K562 (cell line): ENCODE measurements at regions not wholly inside any gene's neighbourhood (a gene's known extent, or its start where the extent isn't known, plus 50 kb on each side); places are given as distances from the start of the nearest gene placed in this dataset.

Experiments
- CTCF ChIP-seq, 3 experiments: IDR thresholded peaks in 2 of 3; conservative IDR thresholded peaks in 1 of 3; 2 replicates each; pipeline ENCODE4 v1.5.1; 2011 to 2012; ENCODE audit warnings: low read length in 3 of 3, mild to moderate bottlenecking in 3 of 3, control low read depth in 2 of 3, improper control_type of control experiment in 1 of 3, inconsistent platforms in 1 of 3, low read depth in 1 of 3, mixed read lengths in 1 of 3, moderate library complexity in 1 of 3; ENCODE audit not compliant: insufficient read depth in 2 of 3
- FOSL1 ChIP-seq: fragments of 200-800 bp; sonication (Bioruptor generic); conservative IDR thresholded peaks from 2 replicates; pipeline ENCODE4 v1.6.1; 2016; ENCODE audit warnings: missing genetic modification characterization, missing compliant biosample characterization
- FOXA1 ChIP-seq: fragments of 450-650 bp; IDR thresholded peaks from 2 replicates; pipeline ENCODE4 v1.6.1; 2016; ENCODE audit warnings: mild to moderate bottlenecking, borderline replicate concordance
- GABPA ChIP-seq: fragments of 200-800 bp; sonication (Bioruptor generic); conservative IDR thresholded peaks from 2 replicates; pipeline ENCODE4 v1.6.1; 2016; ENCODE audit warnings: low read depth, missing genetic modification characterization, missing compliant biosample characterization
- KLF6 ChIP-seq: fragments of 250-450 bp; sonication (Bioruptor Pico); IDR thresholded peaks from 2 replicates; pipeline ENCODE4 v1.4.0; 2020; ENCODE audit warnings: mild to moderate bottlenecking, moderate library complexity, borderline replicate concordance
- PHF21A ChIP-seq: fragments of 450-650 bp; IDR thresholded peaks from 2 replicates; pipeline ENCODE4 v1.6.1; 2017; ENCODE audit warnings: low read depth, borderline replicate concordance
- SP2 ChIP-seq: IDR thresholded peaks from 2 replicates; pipeline ENCODE4 v1.6.1; 2011; ENCODE audit warnings: mild to moderate bottlenecking, low read depth, low read length, moderate library complexity; ENCODE audit not compliant: poor library complexity, severe bottlenecking; ENCODE audit errors: extremely low read depth
- SPI1 ChIP-seq: IDR thresholded peaks from 2 replicates; pipeline ENCODE4 v1.6.1; 2011; ENCODE audit warnings: low read depth, low read length, control low read depth, borderline replicate concordance
- WHSC1 ChIP-seq: IDR thresholded peaks from one replicate; pipeline ENCODE4 v1.6.1; 2012; ENCODE audit warnings: low read length, control low read depth, inconsistent platforms

GRCh38 chr16:80029761-80030481 lies 429.4 kb upstream of the MAF start:
- TF ChIP-seq WHSC1: no peak
- no peak for TF ChIP-seq PHF21A
- TF ChIP-seq GABPA (tag): no peak
- no peak for TF ChIP-seq SP2
- no peak for TF ChIP-seq SPI1
- TF ChIP-seq CTCF (IDR thresholded peaks at IDR 0.05 in 2 of 3, conservative IDR thresholded peaks at IDR 0.05 in 1 of 3; ENCODE audit: insufficient read depth in 2 of 3, low read depth in 1 of 3, low read length in 3 of 3): no peak
- no peak for TF ChIP-seq FOSL1 (tag)
- no peak for TF ChIP-seq FOXA1
- no peak for TF ChIP-seq KLF6 (CRISPR knock-in tag)
